GM18951 (cell line): ENCODE measurements at regions not wholly inside any gene's neighbourhood (a gene's known extent, or its start where the extent isn't known, plus 50 kb on each side); places are given as distances from the start of the nearest gene placed in this dataset.

Source experiments
- POLR2A ChIP-seq: IDR thresholded peaks from 4 replicates; pipeline ENCODE4 v1.6.1; 2011; ENCODE audit warnings: mild to moderate bottlenecking; ENCODE audit not compliant: insufficient read length, insufficient read depth; ENCODE audit errors: extremely low read depth
- in situ Hi-C: fragments of 300-500 bp; cut with MboI; formaldehyde crosslinking; loops from one replicate; pipeline ENCODE4 v1.12.0; 2022; ENCODE audit warnings: low sequenced_read_pairs, mixed read lengths, inconsistent platforms; ENCODE audit not compliant: unreplicated experiment

- in situ Hi-C loops = no loop called here
- no peak for TF ChIP-seq POLR2A
Observed at GRCh38 chr9:29659014-29659413, 2085.7 kb upstream of the C9orf72 start.

GRCh38 chr9:29659736-29660135, 2086.5 kb upstream of the C9orf72 start:
- no peak for TF ChIP-seq POLR2A
- in situ Hi-C loops = no loop called here

- in situ Hi-C loops = no loop called here
- TF ChIP-seq POLR2A = no peak
Observed at GRCh38 chr9:29668732-29669131, 2095.5 kb upstream of the C9orf72 start.

GRCh38 chr9:29669613-29670012, 2096.3 kb upstream of the C9orf72 start:
- in situ Hi-C loops = no loop called here
- no peak for TF ChIP-seq POLR2A

- no peak for TF ChIP-seq POLR2A
- in situ Hi-C loops = no loop called here
Observed at GRCh38 chr9:29685531-29685930, 2112.2 kb upstream of the C9orf72 start.

- in situ Hi-C loops = no loop called here
- no peak for TF ChIP-seq POLR2A
Observed at GRCh38 chr9:29691145-29691544, 2117.9 kb upstream of the C9orf72 start.

GRCh38 chr9:29691758-29692407, 2118.6 kb upstream of the C9orf72 start:
- in situ Hi-C loops = no loop called here

GRCh38 chr9:29697011-29697410, 2123.7 kb upstream of the C9orf72 start:
- TF ChIP-seq POLR2A = no peak
- in situ Hi-C loops = no loop called here

More at GRCh38 chr9:29691758-29692407, 2118.6 kb upstream of the C9orf72 start:
- TF ChIP-seq POLR2A = no peak

- no peak for TF ChIP-seq POLR2A
Observed at GRCh38 chr9:29701559-29701958, 2128.3 kb upstream of the C9orf72 start.

GRCh38 chr9:29701971-29702370, 2128.7 kb upstream of the C9orf72 start:
- in situ Hi-C loops = no loop called here
- TF ChIP-seq POLR2A = no peak

More at GRCh38 chr9:29701559-29701958, 2128.3 kb upstream of the C9orf72 start:
- in situ Hi-C loops = no loop called here

GRCh38 chr9:29714860-29715259, 2141.6 kb upstream of the C9orf72 start:
- in situ Hi-C loops = no loop called here
- TF ChIP-seq POLR2A = no peak

- no peak for TF ChIP-seq POLR2A
- in situ Hi-C loops = no loop called here
Observed at GRCh38 chr9:29717631-29718030, 2144.3 kb upstream of the C9orf72 start.

- in situ Hi-C loops = no loop called here
- no peak for TF ChIP-seq POLR2A
Observed at GRCh38 chr9:29730163-29730562, 2156.9 kb upstream of the C9orf72 start.

GRCh38 chr9:29740518-29740917, 2167.2 kb upstream of the C9orf72 start:
- in situ Hi-C loops = no loop called here
- TF ChIP-seq POLR2A = no peak

GRCh38 chr9:29741169-29741568, 2167.9 kb upstream of the C9orf72 start:
- in situ Hi-C loops = no loop called here
- no peak for TF ChIP-seq POLR2A
